ENCODE measurements at regions not wholly inside any gene's neighbourhood (a gene's known extent, or its start where the extent isn't known, plus 50 kb on each side); places are given as distances from the start of the nearest gene placed in this dataset.
"Not testable (repeated sequence)": the region's sequence is repeated elsewhere in the genome, so short reads cannot be mapped to it uniquely, and the experiment has no call there.

- DNase-seq: no peak
Observed at GRCh38 chr6:50998905-50999304, 180.2 kb downstream of the TFAP2B start.

GRCh38 chr6:51001399-51001798 lies 182.7 kb downstream of the TFAP2B start:
- DNase-seq: no peak

GRCh38 chr6:51004380-51004779 lies 185.7 kb downstream of the TFAP2B start:
- no peak for DNase-seq

- no peak for DNase-seq
Observed at GRCh38 chr6:51005779-51006178, 187.1 kb downstream of the TFAP2B start.

GRCh38 chr6:51007237-51007636 lies 188.6 kb downstream of the TFAP2B start:
- DNase-seq: no peak

GRCh38 chr6:51008693-51009092 lies 190.0 kb downstream of the TFAP2B start:
- DNase-seq: not testable (repeated sequence)

GRCh38 chr6:51013376-51013775 lies 194.7 kb downstream of the TFAP2B start:
- no peak for DNase-seq

GRCh38 chr6:51015394-51015793 lies 196.7 kb downstream of the TFAP2B start:
- no peak for DNase-seq

GRCh38 chr6:51016489-51016888 lies 197.8 kb downstream of the TFAP2B start:
- DNase-seq: no peak

GRCh38 chr6:51019806-51020205 lies 201.1 kb downstream of the TFAP2B start:
- no peak for DNase-seq

GRCh38 chr6:51021171-51021570 lies 202.5 kb downstream of the TFAP2B start:
- DNase-seq: peak; percentile 6

GRCh38 chr6:51024126-51024525 lies 205.5 kb downstream of the TFAP2B start:
- DNase-seq: no peak

GRCh38 chr6:51025082-51025777 lies 206.6 kb downstream of the TFAP2B start:
- no peak for DNase-seq

GRCh38 chr6:51027283-51028065 lies 208.8 kb downstream of the TFAP2B start:
- DNase-seq: no peak

- DNase-seq: no peak
Observed at GRCh38 chr6:51028276-51028675, 209.6 kb downstream of the TFAP2B start.

- no peak for DNase-seq
Observed at GRCh38 chr6:51029561-51029960, 210.9 kb downstream of the TFAP2B start.

GRCh38 chr6:51045548-51045947 lies 226.9 kb downstream of the TFAP2B start:
- no peak for DNase-seq

GRCh38 chr6:51049288-51049982 lies 230.8 kb downstream of the TFAP2B start:
- no peak for DNase-seq

- DNase-seq: no peak
Observed at GRCh38 chr6:51049983-51050877, 231.6 kb downstream of the TFAP2B start.

GRCh38 chr6:51052716-51053115 lies 234.0 kb downstream of the TFAP2B start:
- not testable (repeated sequence) for DNase-seq

GRCh38 chr6:51055316-51055715 lies 236.6 kb downstream of the TFAP2B start:
- DNase-seq: not testable (repeated sequence)

GRCh38 chr6:51057296-51057695 lies 238.6 kb downstream of the TFAP2B start:
- DNase-seq: no peak
